Endodermal cell (in vitro differentiated cells): ENCODE measurements at regions not wholly inside any gene's neighbourhood (a gene's known extent, or its start where the extent isn't known, plus 50 kb on each side); places are given as distances from the start of the nearest gene placed in this dataset.

ENCODE experiments used
- DNase-seq: peaks from one replicate; pipeline ENCODE4 v3.0.0-alpha.2; 2017
- H3K27ac ChIP-seq: 2 replicates; pipeline ENCODE4 v1.5.1; 2013; ENCODE audit warnings: mild to moderate bottlenecking, low read depth, low read length, moderate library complexity
- H3K27me3 ChIP-seq: 2 replicates; pipeline ENCODE4 v1.6.1; 2013; ENCODE audit warnings: mild to moderate bottlenecking, low read length, moderate library complexity; ENCODE audit not compliant: insufficient read depth, control insufficient read depth, poor library complexity, severe bottlenecking
- H3K36me3 ChIP-seq: 2 replicates; pipeline ENCODE4 v1.7.0; 2013; ENCODE audit warnings: mild to moderate bottlenecking, low read length, moderate library complexity; ENCODE audit not compliant: control insufficient read depth, insufficient read depth
- H3K4me1 ChIP-seq: one replicate; pipeline ENCODE4 v1.7.0; 2013; ENCODE audit warnings: low read length; ENCODE audit not compliant: control insufficient read depth, insufficient read depth
- H3K4me3 ChIP-seq: 2 replicates; pipeline ENCODE4 v1.5.1; 2013; ENCODE audit warnings: mild to moderate bottlenecking, low read length, moderate library complexity
- H3K9ac ChIP-seq: 2 replicates; pipeline ENCODE4 v1.6.1; 2013; ENCODE audit warnings: mild to moderate bottlenecking, low read length, moderate library complexity; ENCODE audit not compliant: poor library complexity, severe bottlenecking; ENCODE audit errors: extremely low read depth
- H3K9me3 ChIP-seq: 2 replicates; pipeline ENCODE4 v1.6.1; 2013; ENCODE audit warnings: mild to moderate bottlenecking, low read length, moderate library complexity; ENCODE audit not compliant: control insufficient read depth
- H3K27ac Mint-ChIP-seq: 2 replicates; pipeline ENCODE4 v1.8.0; 2020; ENCODE audit warnings: mixed read lengths
- H3K27me3 Mint-ChIP-seq: 2 replicates; pipeline ENCODE4 v1.8.0; 2021; ENCODE audit warnings: mild to moderate bottlenecking, mixed read lengths; ENCODE audit not compliant: insufficient read depth
- H3K36me3 Mint-ChIP-seq: 2 replicates; pipeline ENCODE4 v1.8.0; 2020; ENCODE audit warnings: low read depth, mixed read lengths
- H3K4me1 Mint-ChIP-seq: 2 replicates; pipeline ENCODE4 v1.8.0; 2020; ENCODE audit warnings: mixed read lengths
- H3K4me3 Mint-ChIP-seq: 2 replicates; pipeline ENCODE4 v1.8.0; 2020; ENCODE audit warnings: mild to moderate bottlenecking, moderate library complexity, mixed read lengths
- H3K9me3 Mint-ChIP-seq: 2 replicates; pipeline ENCODE4 v1.8.0; 2020; ENCODE audit warnings: mild to moderate bottlenecking, mixed read lengths
- CTCF ChIP-seq: fragments of 200-600 bp; sonication (generic); conservative IDR thresholded peaks from 2 replicates; pipeline ENCODE4 v1.5.0; 2021; ENCODE audit warnings: antibody characterized with exemption, mild to moderate bottlenecking
- WGBS, 2 experiments: methylation state at CpG; one replicate each; pipeline versions ENCODE4 v1.1.5 to v1.1.7; 2013; ENCODE audit warnings: missing lambda C conversion rate in 2 of 2, mixed read lengths in 1 of 2; ENCODE audit not compliant: insufficient coverage in 1 of 2, insufficient read length in 1 of 2; 5-methylcytosine and 5-hydroxymethylcytosine counted together

DNA sequence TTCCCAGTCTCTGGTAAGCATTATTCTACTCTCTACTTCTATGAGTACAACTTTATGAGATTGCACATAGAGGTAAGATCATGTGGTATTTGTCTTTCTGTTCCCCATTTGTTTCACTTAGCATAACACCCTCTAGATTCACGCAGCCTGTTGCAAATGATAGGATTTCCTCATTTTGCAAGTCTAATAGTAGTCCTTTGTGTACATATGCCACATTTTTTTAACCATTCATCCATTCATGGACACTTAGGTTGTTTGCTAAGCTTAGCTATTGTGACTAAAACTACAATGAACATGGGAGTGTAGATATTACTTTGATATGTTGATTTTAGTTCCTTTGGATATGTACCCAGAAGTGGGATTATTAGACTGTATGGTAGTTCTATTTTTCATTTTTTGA is 717.9 kb upstream of the ALCAM start:
- Mint-ChIP-seq H3K4me1 (no peaks in the 10 kb centered on the region), H3K27ac (no peak overlapping the region), H3K27me3 (no peaks in the 10 kb centered on the region), H3K4me3 (no peak overlapping the region), H3K9me3 (no peaks in the 10 kb centered on the region), H3K36me3 (no peaks in the 10 kb centered on the region)
- Histone ChIP-seq H3K9ac (no peak overlapping the region), H3K36me3 (no peaks in the 10 kb centered on the region), H3K27me3 (no peaks in the 10 kb centered on the region), H3K27ac (no peak overlapping the region), H3K4me3 (no peak overlapping the region), H3K9me3 (no peaks in the 10 kb centered on the region), H3K4me1 (no peaks in the 10 kb centered on the region)
- 67 to 100% methylated on average over 1 of the region's 1 CpG for WGBS, 2 experiments
- TF ChIP-seq CTCF = no peak
- no peak for DNase-seq

DNA sequence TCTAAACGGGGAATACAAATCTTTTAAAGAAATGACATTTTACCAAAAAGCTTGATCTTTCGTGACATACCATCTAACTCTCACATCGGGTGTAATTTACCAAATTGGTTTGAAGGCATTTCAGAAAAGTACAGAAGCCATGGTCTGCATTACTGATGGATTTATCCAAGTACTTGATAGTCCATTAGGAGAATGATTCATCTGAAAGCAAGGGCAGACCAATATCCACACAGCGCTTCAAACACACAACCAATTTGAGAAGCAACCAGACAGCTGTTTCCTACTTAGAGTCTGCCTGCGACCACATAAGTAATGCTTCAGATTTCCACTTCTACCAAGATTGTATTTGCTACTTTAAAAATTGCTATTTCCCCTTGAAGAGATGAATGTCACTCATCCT is 697.6 kb upstream of the ALCAM start:
- Histone ChIP-seq H3K9me3 (no peaks in the 10 kb centered on the region), H3K27ac (no peak overlapping the region), H3K36me3 (no peaks in the 10 kb centered on the region), H3K9ac (no peak overlapping the region), H3K27me3 (no peaks in the 10 kb centered on the region), H3K4me3 (no peak overlapping the region), H3K4me1 (no peaks in the 10 kb centered on the region)
- no peaks in the 10 kb centered on the region for H3K4me1 Mint-ChIP-seq
- no peak for TF ChIP-seq CTCF
- H3K27ac Mint-ChIP-seq = no peak overlapping the region
- 96 to 100% methylated on average over 2 to 5 of the region's 5 CpGs for WGBS, 2 experiments
- no peak overlapping the region for H3K4me3 Mint-ChIP-seq
- no peaks in the 10 kb centered on the region for H3K36me3 Mint-ChIP-seq
- no peaks in the 10 kb centered on the region for H3K9me3 Mint-ChIP-seq
- no peak for DNase-seq
- H3K27me3 Mint-ChIP-seq = no peaks in the 10 kb centered on the region

- H3K4me3 ChIP-seq = no peak overlapping the region
- H3K27me3 ChIP-seq = no peaks in the 10 kb centered on the region
- peaks cover 3% of the 10 kb centered on the region for H3K9me3 Mint-ChIP-seq
- no peak for DNase-seq
- H3K9me3 ChIP-seq = peaks cover 6% of the 10 kb centered on the region
- H3K27me3 Mint-ChIP-seq = no peaks in the 10 kb centered on the region
- no peak overlapping the region for H3K9ac ChIP-seq
- no peaks in the 10 kb centered on the region for H3K36me3 Mint-ChIP-seq
- H3K4me1 Mint-ChIP-seq = no peaks in the 10 kb centered on the region
- no peak overlapping the region for H3K27ac ChIP-seq
- TF ChIP-seq CTCF = no peak
- 91 to 92% methylated on average over 4 to 5 of the region's 5 CpGs for WGBS, 2 experiments
- H3K36me3 ChIP-seq = no peaks in the 10 kb centered on the region
- no peak overlapping the region for H3K27ac Mint-ChIP-seq
- H3K4me1 ChIP-seq = no peaks in the 10 kb centered on the region
- H3K4me3 Mint-ChIP-seq = no peak overlapping the region
Observed at GRCh38 chr3:104672331-104672730, 694.4 kb upstream of the ALCAM start.
